ENCODE measurements at regions not wholly inside any gene's neighbourhood (a gene's known extent, or its start where the extent isn't known, plus 50 kb on each side); places are given as distances from the start of the nearest gene placed in this dataset.

DNA sequence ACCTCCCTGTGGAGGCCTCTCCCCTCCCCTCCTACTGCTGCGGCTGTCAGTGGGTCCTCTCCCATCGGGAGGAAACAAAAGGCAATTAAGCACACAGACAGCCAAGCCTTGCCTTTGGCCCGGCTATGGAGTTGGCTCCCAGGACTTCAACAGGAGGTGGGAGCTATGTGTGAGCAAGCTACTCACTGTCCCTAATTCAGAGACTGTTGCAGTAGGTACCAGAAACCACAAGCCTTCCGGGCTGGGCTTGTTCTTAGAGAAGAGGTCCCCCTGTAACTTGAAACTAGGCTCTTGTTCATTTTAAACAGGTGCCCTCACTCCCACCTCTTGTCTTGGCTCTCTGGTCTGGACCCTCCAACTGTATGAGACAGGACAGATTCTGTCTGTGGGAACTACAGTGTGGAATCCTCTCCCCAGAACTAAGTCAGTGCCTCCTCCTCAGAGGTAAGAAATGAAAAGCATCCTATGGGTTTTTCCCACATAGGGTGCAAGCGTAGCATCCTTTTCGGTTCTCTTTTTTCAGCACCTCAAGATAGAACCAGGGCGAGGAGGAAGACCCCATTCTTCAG lies 561.1 kb downstream of the EBF1 start:
- no peaks in the 10 kb centered on the region for H3K4me1 ChIP-seq
- TF ChIP-seq, protein P1, sequence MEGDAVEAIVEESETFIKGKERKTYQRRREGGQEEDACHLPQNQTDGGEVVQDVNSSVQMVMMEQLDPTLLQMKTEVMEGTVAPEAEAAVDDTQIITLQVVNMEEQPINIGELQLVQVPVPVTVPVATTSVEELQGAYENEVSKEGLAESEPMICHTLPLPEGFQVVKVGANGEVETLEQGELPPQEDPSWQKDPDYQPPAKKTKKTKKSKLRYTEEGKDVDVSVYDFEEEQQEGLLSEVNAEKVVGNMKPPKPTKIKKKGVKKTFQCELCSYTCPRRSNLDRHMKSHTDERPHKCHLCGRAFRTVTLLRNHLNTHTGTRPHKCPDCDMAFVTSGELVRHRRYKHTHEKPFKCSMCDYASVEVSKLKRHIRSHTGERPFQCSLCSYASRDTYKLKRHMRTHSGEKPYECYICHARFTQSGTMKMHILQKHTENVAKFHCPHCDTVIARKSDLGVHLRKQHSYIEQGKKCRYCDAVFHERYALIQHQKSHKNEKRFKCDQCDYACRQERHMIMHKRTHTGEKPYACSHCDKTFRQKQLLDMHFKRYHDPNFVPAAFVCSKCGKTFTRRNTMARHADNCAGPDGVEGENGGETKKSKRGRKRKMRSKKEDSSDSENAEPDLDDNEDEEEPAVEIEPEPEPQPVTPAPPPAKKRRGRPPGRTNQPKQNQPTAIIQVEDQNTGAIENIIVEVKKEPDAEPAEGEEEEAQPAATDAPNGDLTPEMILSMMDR (IDR thresholded peaks at IDR 0.05) = no peak
- no peak for TF ChIP-seq POLR2A (IDR thresholded peaks at IDR 0.05)
- intact Hi-C loops (cut with DNase I; ENCODE audit: low total_unique reads) = no loop called here
- H3K27me3 ChIP-seq = no peaks in the 10 kb centered on the region
- DNase-seq = no peak
- no peak overlapping the region for H3K4me3 ChIP-seq
- WGBS, 2 donors = 64 to 73% methylated on average over 7 of the region's 7 CpGs
- H3K27ac ChIP-seq = no peak overlapping the region
- no peaks in the 10 kb centered on the region for H3K36me3 ChIP-seq (ENCODE audit: low read depth, missing control alignments)
- H3K9me3 ChIP-seq = no peaks in the 10 kb centered on the region

DNA sequence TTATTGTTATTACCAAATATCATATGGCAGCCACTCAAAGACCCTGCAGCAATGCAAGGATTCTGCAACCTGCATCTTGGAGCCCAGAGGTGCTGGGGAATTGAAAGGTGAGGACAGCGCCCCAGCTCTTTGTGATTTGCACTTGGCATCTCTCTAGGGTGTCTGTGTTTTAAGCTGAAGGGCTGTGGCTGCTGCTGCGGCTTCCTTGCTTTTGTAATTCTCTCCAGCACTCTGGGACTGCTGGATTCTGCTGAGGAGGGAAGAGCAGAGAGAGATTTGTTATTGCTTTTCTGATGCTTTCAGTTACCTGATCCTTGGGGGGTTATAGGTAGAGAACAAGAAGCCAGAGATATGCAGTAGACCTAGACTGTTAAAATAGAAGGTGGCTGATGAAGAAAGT lies 562.4 kb downstream of the EBF1 start:
- TF ChIP-seq, protein P1 (IDR thresholded peaks at IDR 0.05) = no peak
- no peak for TF ChIP-seq POLR2A (IDR thresholded peaks at IDR 0.05)
- Histone ChIP-seq H3K27me3 (no peaks in the 10 kb centered on the region), H3K4me3 (no peak overlapping the region), H3K36me3 (ENCODE audit: low read depth, missing control alignments) (no peaks in the 10 kb centered on the region), H3K4me1 (no peaks in the 10 kb centered on the region), H3K27ac (no peak overlapping the region), H3K9me3 (no peaks in the 10 kb centered on the region)
- no peak for DNase-seq
- intact Hi-C loops (cut with DNase I; ENCODE audit: low total_unique reads) = no loop called here
- WGBS, 2 donors = 89 to 90% methylated on average over 2 of the region's 2 CpGs

DNA sequence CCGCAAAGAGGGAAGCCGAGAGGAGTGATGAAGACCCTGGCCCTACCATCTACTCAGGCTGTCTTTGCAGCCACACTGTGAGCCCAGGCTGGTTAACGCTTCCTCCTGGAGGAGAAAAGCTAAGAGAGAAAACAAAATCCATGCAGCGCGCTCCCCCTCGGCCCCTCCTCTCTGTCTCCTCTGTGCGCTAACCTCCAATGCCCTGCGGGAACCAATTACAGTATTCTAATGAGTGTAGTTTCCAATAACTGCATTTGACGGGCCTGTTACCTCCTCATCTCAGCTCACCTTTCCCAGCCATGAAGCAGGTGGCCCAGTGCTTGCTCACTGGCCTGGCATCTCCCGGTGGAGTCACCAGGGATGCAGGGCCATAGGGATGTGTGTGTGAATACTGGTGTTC lies 565.5 kb downstream of the EBF1 start:
- no peaks in the 10 kb centered on the region for H3K36me3 ChIP-seq (ENCODE audit: low read depth, missing control alignments)
- intact Hi-C loops (cut with DNase I; ENCODE audit: low total_unique reads) = no loop called here
- H3K9me3 ChIP-seq = no peaks in the 10 kb centered on the region
- H3K27me3 ChIP-seq = no peaks in the 10 kb centered on the region
- H3K4me1 ChIP-seq = no peaks in the 10 kb centered on the region
- no peak overlapping the region for H3K27ac ChIP-seq
- no peak overlapping the region for H3K4me3 ChIP-seq
- no peak for DNase-seq
- TF ChIP-seq POLR2A (IDR thresholded peaks at IDR 0.05) = no peak
- TF ChIP-seq, protein P1 (IDR thresholded peaks at IDR 0.05) = no peak
- 86 to 91% methylated on average over 10 of the region's 10 CpGs for WGBS, 2 donors

DNA sequence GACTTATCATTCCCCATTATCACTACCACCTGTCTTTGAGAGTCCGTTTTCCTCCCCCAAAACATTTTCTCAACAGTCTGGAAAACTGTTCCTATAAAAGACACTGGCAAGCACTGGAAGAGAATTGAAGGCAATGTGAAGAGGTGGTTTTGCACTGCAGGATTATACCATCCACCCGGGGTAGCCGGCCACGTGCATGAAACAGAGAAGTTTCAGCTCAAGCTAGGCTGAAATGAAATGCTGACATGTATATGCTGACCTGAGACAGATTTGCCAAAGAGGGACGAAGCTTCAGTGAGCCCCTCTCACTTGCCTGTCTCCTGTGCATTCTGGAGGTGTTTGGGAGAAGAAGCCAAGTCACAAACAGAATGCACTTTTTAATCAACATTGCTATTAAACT lies 567.0 kb downstream of the EBF1 start:
- 85 to 92% methylated on average over 5 of the region's 5 CpGs for WGBS, 2 donors

DNA sequence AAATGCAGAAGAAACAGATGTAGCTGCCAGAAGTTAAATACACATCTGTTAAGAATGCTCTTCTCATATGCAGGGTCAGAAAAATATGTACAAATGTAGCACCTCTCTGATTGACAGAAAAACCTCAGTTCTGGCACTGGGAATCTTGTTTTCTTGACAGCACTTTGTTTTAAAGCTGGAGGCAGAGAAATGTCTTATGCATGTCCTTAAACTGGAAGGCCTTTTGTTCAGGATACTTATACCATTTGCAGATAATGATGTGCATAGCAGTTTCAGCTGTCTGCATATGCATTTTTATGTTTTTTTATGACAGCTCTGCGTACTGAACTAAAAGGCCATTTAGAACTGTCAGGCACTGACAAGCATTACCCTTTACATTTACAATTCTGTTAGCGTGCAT lies 567.9 kb downstream of the EBF1 start:
- intact Hi-C loops (cut with DNase I; ENCODE audit: low total_unique reads) = no loop called here
- H3K36me3 ChIP-seq (ENCODE audit: low read depth, missing control alignments) = no peaks in the 10 kb centered on the region
- no peaks in the 10 kb centered on the region for H3K9me3 ChIP-seq
- no peak for DNase-seq
- H3K4me1 ChIP-seq = no peaks in the 10 kb centered on the region
- no peak overlapping the region for H3K4me3 ChIP-seq
- no peak for TF ChIP-seq POLR2A (IDR thresholded peaks at IDR 0.05)
- TF ChIP-seq, protein P1 (IDR thresholded peaks at IDR 0.05) = no peak
- H3K27ac ChIP-seq = no peak overlapping the region
- no peaks in the 10 kb centered on the region for H3K27me3 ChIP-seq
- WGBS, 2 donors = 91 to 92% methylated on average over 2 of the region's 2 CpGs

More for the DNA sequence above, 567.0 kb downstream of the EBF1 start:
- Histone ChIP-seq H3K9me3 (no peaks in the 10 kb centered on the region), H3K36me3 (ENCODE audit: low read depth, missing control alignments) (no peaks in the 10 kb centered on the region), H3K27me3 (no peaks in the 10 kb centered on the region), H3K4me1 (no peaks in the 10 kb centered on the region), H3K4me3 (no peak overlapping the region), H3K27ac (no peak overlapping the region)
- no peak for DNase-seq
- intact Hi-C loops (cut with DNase I; ENCODE audit: low total_unique reads) = no loop called here
- no peak for TF ChIP-seq POLR2A (IDR thresholded peaks at IDR 0.05)
- TF ChIP-seq, protein P1 (IDR thresholded peaks at IDR 0.05) = no peak
